ENCODE measurements at regions not wholly inside any gene's neighbourhood (a gene's known extent, or its start where the extent isn't known, plus 50 kb on each side); places are given as distances from the start of the nearest gene placed in this dataset.
"Not testable (repeated sequence)": the region's sequence is repeated elsewhere in the genome, so short reads cannot be mapped to it uniquely, and the experiment has no call there.

DNA sequence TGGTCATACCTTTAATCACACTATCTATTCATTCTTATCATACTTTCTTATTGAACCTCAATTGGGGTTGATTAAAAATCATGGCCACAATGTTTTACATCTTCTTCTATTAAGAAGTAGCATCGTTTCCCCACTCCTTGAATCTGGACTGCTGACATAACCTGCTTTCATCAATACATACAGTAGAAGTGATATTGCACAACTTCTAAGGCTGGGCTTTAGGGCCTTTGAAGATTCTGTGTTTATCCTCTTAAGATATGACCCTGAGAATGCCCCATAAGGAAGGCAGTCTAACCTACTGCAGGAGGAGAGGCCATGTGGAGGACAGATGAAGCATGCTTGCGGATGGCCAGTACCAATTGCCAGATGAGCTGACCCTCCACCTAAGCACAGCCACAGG lies 1142.8 kb upstream of the SEL1L start:
- no peak overlapping the region for H2AFZ ChIP-seq (ENCODE audit: insufficient read depth, low read depth, low read length, poor library complexity, severe bottlenecking)
- intact Hi-C loops (cut with micrococcal nuclease) = no loop called here

DNA sequence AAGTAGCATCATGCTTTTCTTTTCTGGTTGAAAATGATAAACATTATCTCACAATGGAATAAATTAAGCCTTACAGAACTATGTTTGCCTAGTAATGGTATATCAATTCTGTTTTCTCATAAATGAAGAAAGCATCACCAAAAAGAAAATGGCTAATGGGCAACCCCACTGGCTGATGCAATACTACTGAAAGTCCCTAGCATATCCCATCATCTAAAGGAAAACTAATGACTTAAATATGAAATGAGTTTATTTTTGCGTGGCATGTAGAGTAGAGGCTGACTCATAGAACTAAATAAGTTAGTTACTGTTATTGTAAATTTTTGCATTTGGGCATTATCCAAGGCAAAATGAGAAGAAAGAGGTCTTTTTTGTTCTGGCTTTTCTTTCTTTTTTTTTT lies 1156.3 kb upstream of the SEL1L start:
- intact Hi-C loops (cut with micrococcal nuclease) = no loop called here
- H3K9me3 Mint-ChIP-seq = peaks cover 0 to 5% (median 2%) of the 10 kb centered on the region in 7 donors

More for the DNA sequence above, 1142.8 kb upstream of the SEL1L start:
- WGBS (ENCODE audit: insufficient coverage) = no CpG with 5 or more reads among the region's 2 CpGs
- Histone ChIP-seq H3K4me1 (ENCODE audit: control insufficient read depth in 1 of 2, insufficient read depth in 2 of 2, low read length in 2 of 2) (no peaks in the 10 kb centered on the region), H3K79me2 (ENCODE audit: insufficient read depth, low read length) (no peaks in the 10 kb centered on the region), H3K27ac (ENCODE audit: low read depth in 1 of 2, low read length in 2 of 2) (no peak overlapping the region), H3K9me3 (replicated peaks in 1 of 2; ENCODE audit: control insufficient read depth in 1 of 2, insufficient read depth in 1 of 2, low read length in 2 of 2) (no peaks in the 10 kb centered on the region), H3K27me3 (ENCODE audit: control insufficient read depth in 2 of 2, insufficient read depth in 2 of 2, low read length in 2 of 2) (no peaks in the 10 kb centered on the region), H4K20me1 (ENCODE audit: insufficient read depth, low read length) (no peaks in the 10 kb centered on the region), H3K4me2 (replicated peaks; ENCODE audit: extremely low read depth, low read length, poor library complexity, severe bottlenecking) (no peak overlapping the region), H3K9ac (ENCODE audit: insufficient read depth, low read length, poor library complexity, severe bottlenecking) (no peak overlapping the region), H3K36me3 (replicated peaks in 1 of 2; ENCODE audit: control insufficient read depth in 1 of 2, insufficient read depth in 2 of 2, low read length in 2 of 2) (no peaks in the 10 kb centered on the region), H3K4me3 (replicated peaks in 1 of 3; ENCODE audit: low read depth in 2 of 3, low read length in 3 of 3) (no peak overlapping the region)
- no peaks in the 10 kb centered on the region for H3K4me1 Mint-ChIP-seq
- no peak for DNase-seq
- H3K9me3 Mint-ChIP-seq = peaks cover 0 to 6% (median 0%) of the 10 kb centered on the region in 7 donors
- no peak overlapping the region for H3K27ac Mint-ChIP-seq
- H3K27me3 Mint-ChIP-seq (ENCODE audit: low read depth in 3 of 3) = peaks cover 0 to 2% (median 0%) of the 10 kb centered on the region in 3 donors
- no peaks in the 10 kb centered on the region for H3K36me3 Mint-ChIP-seq
- TF ChIP-seq, protein P1, sequence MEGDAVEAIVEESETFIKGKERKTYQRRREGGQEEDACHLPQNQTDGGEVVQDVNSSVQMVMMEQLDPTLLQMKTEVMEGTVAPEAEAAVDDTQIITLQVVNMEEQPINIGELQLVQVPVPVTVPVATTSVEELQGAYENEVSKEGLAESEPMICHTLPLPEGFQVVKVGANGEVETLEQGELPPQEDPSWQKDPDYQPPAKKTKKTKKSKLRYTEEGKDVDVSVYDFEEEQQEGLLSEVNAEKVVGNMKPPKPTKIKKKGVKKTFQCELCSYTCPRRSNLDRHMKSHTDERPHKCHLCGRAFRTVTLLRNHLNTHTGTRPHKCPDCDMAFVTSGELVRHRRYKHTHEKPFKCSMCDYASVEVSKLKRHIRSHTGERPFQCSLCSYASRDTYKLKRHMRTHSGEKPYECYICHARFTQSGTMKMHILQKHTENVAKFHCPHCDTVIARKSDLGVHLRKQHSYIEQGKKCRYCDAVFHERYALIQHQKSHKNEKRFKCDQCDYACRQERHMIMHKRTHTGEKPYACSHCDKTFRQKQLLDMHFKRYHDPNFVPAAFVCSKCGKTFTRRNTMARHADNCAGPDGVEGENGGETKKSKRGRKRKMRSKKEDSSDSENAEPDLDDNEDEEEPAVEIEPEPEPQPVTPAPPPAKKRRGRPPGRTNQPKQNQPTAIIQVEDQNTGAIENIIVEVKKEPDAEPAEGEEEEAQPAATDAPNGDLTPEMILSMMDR (IDR thresholded peaks at IDR 0.05) = no peak
- H3K4me3 Mint-ChIP-seq = no peak overlapping the region

DNA sequence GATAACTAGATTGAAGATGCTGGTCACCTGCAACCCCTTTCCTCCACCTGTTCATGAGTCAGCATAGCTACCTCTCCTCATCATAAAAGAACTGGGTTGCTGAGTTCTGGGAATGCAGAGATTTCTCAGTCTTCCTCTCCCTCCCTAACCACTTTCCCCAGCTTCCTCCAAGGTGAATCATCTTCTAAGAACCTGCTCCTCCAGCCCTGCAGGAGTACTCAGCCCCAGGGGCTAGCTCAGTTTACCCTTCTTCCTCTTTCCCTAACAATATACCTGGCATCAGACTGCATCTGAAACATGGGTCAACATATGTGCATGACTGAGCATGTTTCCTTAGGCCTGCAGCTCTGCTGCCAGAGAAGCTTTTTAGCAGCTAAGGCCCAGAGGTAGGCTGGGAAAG lies 1157.5 kb upstream of the SEL1L start:
- H3K4me2 ChIP-seq (replicated peaks; ENCODE audit: extremely low read depth, low read length, poor library complexity, severe bottlenecking); H3K27me3 Mint-ChIP-seq (ENCODE audit: low read depth in 3 of 3); H2AFZ ChIP-seq (ENCODE audit: insufficient read depth, low read depth, low read length, poor library complexity, severe bottlenecking); H3K79me2 ChIP-seq (ENCODE audit: insufficient read depth, low read length); H3K9me3 ChIP-seq (replicated peaks in 1 of 2; ENCODE audit: control insufficient read depth in 1 of 2, insufficient read depth in 1 of 2, low read length in 2 of 2); H3K4me1 ChIP-seq (ENCODE audit: control insufficient read depth in 1 of 2, insufficient read depth in 2 of 2, low read length in 2 of 2); H3K36me3 Mint-ChIP-seq; H3K27ac Mint-ChIP-seq; H3K9ac ChIP-seq (ENCODE audit: insufficient read depth, low read length, poor library complexity, severe bottlenecking); H3K27ac ChIP-seq (ENCODE audit: low read depth in 1 of 2, low read length in 2 of 2); H3K4me1 Mint-ChIP-seq; H3K36me3 ChIP-seq (replicated peaks in 1 of 2; ENCODE audit: control insufficient read depth in 1 of 2, insufficient read depth in 2 of 2, low read length in 2 of 2); H4K20me1 ChIP-seq (ENCODE audit: insufficient read depth, low read length); DNase-seq; H3K27me3 ChIP-seq (ENCODE audit: control insufficient read depth in 2 of 2, insufficient read depth in 2 of 2, low read length in 2 of 2); intact Hi-C loops (cut with micrococcal nuclease); H3K4me3 Mint-ChIP-seq; H3K4me3 ChIP-seq (replicated peaks in 1 of 3; ENCODE audit: low read depth in 2 of 3, low read length in 3 of 3); H3K9me3 Mint-ChIP-seq: not testable (repeated sequence)

More for the DNA sequence above, 1156.3 kb upstream of the SEL1L start:
- H3K27me3 ChIP-seq (ENCODE audit: control insufficient read depth in 2 of 2, insufficient read depth in 2 of 2, low read length in 2 of 2) = no peaks in the 10 kb centered on the region
- WGBS (ENCODE audit: insufficient coverage) = no CpG with 5 or more reads among the region's 1 CpG
- no peaks in the 10 kb centered on the region for H3K79me2 ChIP-seq (ENCODE audit: insufficient read depth, low read length)
- no peaks in the 10 kb centered on the region for H4K20me1 ChIP-seq (ENCODE audit: insufficient read depth, low read length)
- no peak for DNase-seq
- TF ChIP-seq, protein P1 (IDR thresholded peaks at IDR 0.05) = no peak
- no peak overlapping the region for H2AFZ ChIP-seq (ENCODE audit: insufficient read depth, low read depth, low read length, poor library complexity, severe bottlenecking)
- H3K4me1 Mint-ChIP-seq = no peaks in the 10 kb centered on the region
- H3K4me3 Mint-ChIP-seq = no peak overlapping the region
- H3K36me3 Mint-ChIP-seq = no peaks in the 10 kb centered on the region
- no peak overlapping the region for H3K9ac ChIP-seq (ENCODE audit: insufficient read depth, low read length, poor library complexity, severe bottlenecking)
- no peaks in the 10 kb centered on the region for H3K9me3 ChIP-seq (replicated peaks in 1 of 2; ENCODE audit: control insufficient read depth in 1 of 2, insufficient read depth in 1 of 2, low read length in 2 of 2)
- no peaks in the 10 kb centered on the region for H3K36me3 ChIP-seq (replicated peaks in 1 of 2; ENCODE audit: control insufficient read depth in 1 of 2, insufficient read depth in 2 of 2, low read length in 2 of 2)
- H3K4me2 ChIP-seq (replicated peaks; ENCODE audit: extremely low read depth, low read length, poor library complexity, severe bottlenecking) = no peak overlapping the region
- H3K27me3 Mint-ChIP-seq (ENCODE audit: low read depth in 3 of 3) = peaks cover 0 to 5% (median 0%) of the 10 kb centered on the region in 3 donors
- H3K27ac ChIP-seq (ENCODE audit: low read depth in 1 of 2, low read length in 2 of 2) = no peak overlapping the region
- no peak overlapping the region for H3K27ac Mint-ChIP-seq
- no peaks in the 10 kb centered on the region for H3K4me1 ChIP-seq (ENCODE audit: control insufficient read depth in 1 of 2, insufficient read depth in 2 of 2, low read length in 2 of 2)
- H3K4me3 ChIP-seq (replicated peaks in 1 of 3; ENCODE audit: low read depth in 2 of 3, low read length in 3 of 3) = no peak overlapping the region

Data from CD14-positive monocyte (primary cell).